Vagina (tissue), 2 donors: ENCODE measurements at regions not wholly inside any gene's neighbourhood (a gene's known extent, or its start where the extent isn't known, plus 50 kb on each side); places are given as distances from the start of the nearest gene placed in this dataset.

Experiments
- CTCF ChIP-seq, 3 experiments: fragments of 450-650 bp in 2 of 3; fragments of 200-600 bp in 1 of 3; sonication (generic) in 1 of 3; IDR thresholded peaks; one replicate each; pipeline ENCODE4 v1.5.1; 2017 to 2019; ENCODE audit warnings: antibody characterized with exemption in 3 of 3, mild to moderate bottlenecking in 2 of 3, moderate library complexity in 2 of 3
- POLR2AphosphoS5 ChIP-seq, 2 donors: sonication (generic); formaldehyde crosslinking; IDR thresholded peaks; one replicate each; pipeline ENCODE4 v1.9.0; 2017; ENCODE audit warnings: antibody characterized with exemption in 2 of 2, mild to moderate bottlenecking in 2 of 2, low read depth in 1 of 2; ENCODE audit not compliant: insufficient read depth in 1 of 2

DNA sequence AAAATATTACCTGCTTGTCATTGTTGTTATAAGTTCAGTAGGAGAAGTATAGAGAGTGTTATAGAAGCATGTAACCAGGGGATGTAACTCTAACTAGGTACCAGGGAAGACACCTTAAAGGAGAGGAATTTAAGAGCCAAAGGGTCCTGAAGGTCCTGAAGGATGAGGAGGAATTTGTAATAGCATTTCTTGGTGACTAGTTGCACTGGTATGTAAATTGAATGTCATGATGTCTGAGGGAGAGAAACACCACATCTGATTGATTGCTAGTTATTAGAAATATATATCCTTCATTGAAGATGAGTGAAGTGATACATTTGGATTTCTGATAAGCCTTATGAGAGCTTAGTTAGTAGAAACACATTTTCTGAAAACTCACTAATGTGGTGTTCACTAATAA lies 643.8 kb downstream of the RFPL4B start:
- TF ChIP-seq CTCF (IDR thresholded peaks at IDR 0.05) (no peak), POLR2AphosphoS5 (IDR thresholded peaks at IDR 0.05; ENCODE audit: insufficient read depth in 1 of 2, low read depth in 1 of 2) (no peak)
